Peyer's patch (tissue), 4 donors: ENCODE measurements at regions not wholly inside any gene's neighbourhood (a gene's known extent, or its start where the extent isn't known, plus 50 kb on each side); places are given as distances from the start of the nearest gene placed in this dataset.

Source experiments
- POLR2A ChIP-seq, 2 donors: fragments of 450-650 bp; IDR thresholded peaks; one replicate each; pipeline ENCODE4 v1.5.1; 2017; ENCODE audit warnings: antibody characterized with exemption in 2 of 2, mild to moderate bottlenecking in 2 of 2, moderate library complexity in 2 of 2
- TF ChIP-seq, protein P1 (sequence below), 6 experiments: fragments of 450-650 bp in 4 of 6; fragments of 200-600 bp in 2 of 6; sonication (generic) in 1 of 6; IDR thresholded peaks; one replicate each; pipeline ENCODE4 v1.5.1; 2017 to 2019; ENCODE audit warnings: antibody characterized with exemption in 6 of 6, mild to moderate bottlenecking in 3 of 6, moderate library complexity in 1 of 6

DNA sequence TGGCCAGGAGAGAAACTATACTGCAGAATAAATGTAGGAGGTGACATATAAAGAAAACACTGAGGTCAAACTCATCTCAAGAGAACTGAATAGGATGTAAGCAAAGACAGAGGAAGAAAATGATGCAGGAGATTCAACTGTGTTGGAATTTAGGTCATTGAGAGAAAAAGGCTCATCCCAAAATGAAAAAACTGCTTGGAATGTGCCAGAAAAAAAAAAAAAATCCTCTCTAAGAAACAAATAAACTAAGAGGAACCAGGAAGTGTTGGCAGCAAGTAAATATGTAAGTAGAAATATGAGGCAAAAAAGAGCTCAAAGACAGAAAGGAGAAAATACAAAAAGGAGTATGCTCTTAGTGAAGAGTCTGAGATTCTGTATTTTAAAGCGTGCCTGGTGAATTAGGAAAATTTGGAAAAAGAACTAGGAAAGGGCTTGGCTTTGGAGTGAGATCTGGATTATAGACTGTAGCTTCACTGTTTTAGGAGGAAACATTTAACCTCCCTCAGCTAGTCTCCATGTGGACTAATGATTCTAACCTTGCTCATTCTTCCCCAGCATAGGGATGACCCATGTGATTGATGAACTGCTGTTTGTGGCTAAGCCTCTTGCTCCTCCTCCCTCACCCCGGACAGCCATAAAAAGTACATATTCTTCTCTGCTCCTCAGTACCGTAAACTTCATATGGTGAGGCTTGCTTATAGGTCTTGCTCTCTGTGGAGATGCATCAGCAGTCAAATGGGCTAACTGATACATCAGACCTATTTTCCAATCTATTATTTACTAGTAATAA is 185.6 kb upstream of the POU5F2 start:
- TF ChIP-seq, protein P1, sequence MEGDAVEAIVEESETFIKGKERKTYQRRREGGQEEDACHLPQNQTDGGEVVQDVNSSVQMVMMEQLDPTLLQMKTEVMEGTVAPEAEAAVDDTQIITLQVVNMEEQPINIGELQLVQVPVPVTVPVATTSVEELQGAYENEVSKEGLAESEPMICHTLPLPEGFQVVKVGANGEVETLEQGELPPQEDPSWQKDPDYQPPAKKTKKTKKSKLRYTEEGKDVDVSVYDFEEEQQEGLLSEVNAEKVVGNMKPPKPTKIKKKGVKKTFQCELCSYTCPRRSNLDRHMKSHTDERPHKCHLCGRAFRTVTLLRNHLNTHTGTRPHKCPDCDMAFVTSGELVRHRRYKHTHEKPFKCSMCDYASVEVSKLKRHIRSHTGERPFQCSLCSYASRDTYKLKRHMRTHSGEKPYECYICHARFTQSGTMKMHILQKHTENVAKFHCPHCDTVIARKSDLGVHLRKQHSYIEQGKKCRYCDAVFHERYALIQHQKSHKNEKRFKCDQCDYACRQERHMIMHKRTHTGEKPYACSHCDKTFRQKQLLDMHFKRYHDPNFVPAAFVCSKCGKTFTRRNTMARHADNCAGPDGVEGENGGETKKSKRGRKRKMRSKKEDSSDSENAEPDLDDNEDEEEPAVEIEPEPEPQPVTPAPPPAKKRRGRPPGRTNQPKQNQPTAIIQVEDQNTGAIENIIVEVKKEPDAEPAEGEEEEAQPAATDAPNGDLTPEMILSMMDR (IDR thresholded peaks at IDR 0.05) = no peak
- no peak for TF ChIP-seq POLR2A (IDR thresholded peaks at IDR 0.05)
